Tibial artery (tissue), 4 donors: ENCODE measurements at regions not wholly inside any gene's neighbourhood (a gene's known extent, or its start where the extent isn't known, plus 50 kb on each side); places are given as distances from the start of the nearest gene placed in this dataset.

Experiments used
- DNase-seq, 2 donors: peaks; one replicate each; pipeline ENCODE4 v3.0.0-alpha.2; 2019
- H3K27ac ChIP-seq, 2 donors: fragments of 200-600 bp; sonication (generic) in 1 of 2; 1 replicate in 1 of 2; 2 replicates in 1 of 2; pipeline ENCODE4 v1.5.1; 2018 to 2019; ENCODE audit warnings: mild to moderate bottlenecking in 1 of 2
- H3K27me3 ChIP-seq, 2 donors: fragments of 200-600 bp; sonication (generic) in 1 of 2; one replicate each; pipeline versions ENCODE4 v1.5.1 to v1.6.0; 2016 to 2019
- H3K36me3 ChIP-seq, 3 donors: fragments of 200-600 bp; sonication (generic) in 2 of 3; one replicate each; pipeline ENCODE4 v1.5.1; 2016 to 2019; ENCODE audit warnings: mild to moderate bottlenecking in 2 of 3
- H3K4me1 ChIP-seq, 4 donors: fragments of 200-600 bp; sonication (generic) in 2 of 4; 1 replicate in 3 of 4; 2 replicates in 1 of 4; pipeline ENCODE4 v1.5.1; 2016 to 2019
- H3K4me3 ChIP-seq, 2 donors: fragments of 200-600 bp; sonication (generic) in 1 of 2; 1 replicate in 1 of 2; 2 replicates in 1 of 2; pipeline ENCODE4 v1.5.1; 2018 to 2019; ENCODE audit warnings: mild to moderate bottlenecking in 2 of 2
- H3K9me3 ChIP-seq, 3 donors: fragments of 200-600 bp; sonication (generic) in 1 of 3; one replicate each; pipeline ENCODE4 v1.5.1; 2016 to 2019
- intact Hi-C: fragments of 100-400 bp; cut with DNase I; formaldehyde crosslinking; loops from one replicate; pipeline ENCODE4 v1.15.0; 2023; ENCODE audit warnings: low total_unique reads
- TF ChIP-seq, protein P1 (sequence below), 2 experiments: fragments of 200-600 bp in 1 of 2; fragments of 450-650 bp in 1 of 2; IDR thresholded peaks; one replicate each; pipeline ENCODE4 v1.5.1; 2017 to 2019; ENCODE audit warnings: antibody characterized with exemption in 2 of 2, mild to moderate bottlenecking in 1 of 2, moderate library complexity in 1 of 2

DNA sequence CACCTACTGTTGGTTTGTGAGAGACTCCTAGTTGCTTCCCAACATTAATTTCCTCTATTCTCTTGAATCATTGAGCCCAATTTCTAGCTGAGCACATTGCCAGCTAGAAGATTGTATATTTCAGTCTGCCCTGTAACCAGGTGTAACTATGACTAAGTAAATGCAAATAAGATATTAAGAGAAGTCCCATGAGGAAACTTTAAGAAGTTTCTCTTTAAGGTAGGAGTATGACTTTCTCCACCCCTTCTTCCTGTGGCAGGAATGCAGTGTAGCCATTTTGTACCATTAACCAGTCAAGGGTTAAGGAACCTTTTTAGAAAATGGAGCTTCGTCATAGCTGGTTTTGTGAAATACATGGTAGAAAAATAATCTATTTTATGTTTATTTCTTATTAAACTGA, 534.2 kb upstream of the RGS18 start:
- TF ChIP-seq, protein P1, sequence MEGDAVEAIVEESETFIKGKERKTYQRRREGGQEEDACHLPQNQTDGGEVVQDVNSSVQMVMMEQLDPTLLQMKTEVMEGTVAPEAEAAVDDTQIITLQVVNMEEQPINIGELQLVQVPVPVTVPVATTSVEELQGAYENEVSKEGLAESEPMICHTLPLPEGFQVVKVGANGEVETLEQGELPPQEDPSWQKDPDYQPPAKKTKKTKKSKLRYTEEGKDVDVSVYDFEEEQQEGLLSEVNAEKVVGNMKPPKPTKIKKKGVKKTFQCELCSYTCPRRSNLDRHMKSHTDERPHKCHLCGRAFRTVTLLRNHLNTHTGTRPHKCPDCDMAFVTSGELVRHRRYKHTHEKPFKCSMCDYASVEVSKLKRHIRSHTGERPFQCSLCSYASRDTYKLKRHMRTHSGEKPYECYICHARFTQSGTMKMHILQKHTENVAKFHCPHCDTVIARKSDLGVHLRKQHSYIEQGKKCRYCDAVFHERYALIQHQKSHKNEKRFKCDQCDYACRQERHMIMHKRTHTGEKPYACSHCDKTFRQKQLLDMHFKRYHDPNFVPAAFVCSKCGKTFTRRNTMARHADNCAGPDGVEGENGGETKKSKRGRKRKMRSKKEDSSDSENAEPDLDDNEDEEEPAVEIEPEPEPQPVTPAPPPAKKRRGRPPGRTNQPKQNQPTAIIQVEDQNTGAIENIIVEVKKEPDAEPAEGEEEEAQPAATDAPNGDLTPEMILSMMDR (IDR thresholded peaks at IDR 0.05): no peak
- Histone ChIP-seq H3K4me1 (no peaks in the 10 kb centered on the region), H3K27ac (no peak overlapping the region), H3K36me3 (no peaks in the 10 kb centered on the region), H3K9me3 (no peaks in the 10 kb centered on the region), H3K4me3 (no peak overlapping the region), H3K27me3 (no peaks in the 10 kb centered on the region)
- intact Hi-C loops: no loop called here
- DNase-seq: no peak

DNA sequence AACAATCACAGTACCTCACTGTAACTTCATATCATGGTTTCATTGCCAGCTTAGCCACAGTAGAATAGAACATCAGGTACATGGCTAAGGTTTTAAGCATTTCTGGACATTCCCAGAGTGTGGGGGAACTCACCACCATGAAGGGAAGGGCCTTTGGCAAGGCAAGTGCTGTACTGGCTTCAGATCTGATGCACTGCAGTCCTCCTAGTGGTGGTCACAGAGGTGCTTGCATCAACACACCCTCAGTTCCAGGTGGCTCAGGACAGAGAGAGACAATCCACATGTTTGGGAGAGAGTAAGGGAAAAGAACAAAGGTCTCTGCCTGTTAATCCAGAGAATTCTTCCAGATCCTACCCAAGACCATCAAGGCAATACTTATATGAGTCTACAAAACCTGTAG, 528.4 kb upstream of the RGS18 start:
- H3K4me3 ChIP-seq: no peak overlapping the region
- no peak overlapping the region for H3K27ac ChIP-seq
- H3K4me1 ChIP-seq: no peaks in the 10 kb centered on the region
- no peaks in the 10 kb centered on the region for H3K36me3 ChIP-seq
- DNase-seq: no peak
- no peaks in the 10 kb centered on the region for H3K27me3 ChIP-seq
- intact Hi-C loops: no loop called here
- H3K9me3 ChIP-seq: no peaks in the 10 kb centered on the region
- TF ChIP-seq, protein P1 (IDR thresholded peaks at IDR 0.05): no peak

DNA sequence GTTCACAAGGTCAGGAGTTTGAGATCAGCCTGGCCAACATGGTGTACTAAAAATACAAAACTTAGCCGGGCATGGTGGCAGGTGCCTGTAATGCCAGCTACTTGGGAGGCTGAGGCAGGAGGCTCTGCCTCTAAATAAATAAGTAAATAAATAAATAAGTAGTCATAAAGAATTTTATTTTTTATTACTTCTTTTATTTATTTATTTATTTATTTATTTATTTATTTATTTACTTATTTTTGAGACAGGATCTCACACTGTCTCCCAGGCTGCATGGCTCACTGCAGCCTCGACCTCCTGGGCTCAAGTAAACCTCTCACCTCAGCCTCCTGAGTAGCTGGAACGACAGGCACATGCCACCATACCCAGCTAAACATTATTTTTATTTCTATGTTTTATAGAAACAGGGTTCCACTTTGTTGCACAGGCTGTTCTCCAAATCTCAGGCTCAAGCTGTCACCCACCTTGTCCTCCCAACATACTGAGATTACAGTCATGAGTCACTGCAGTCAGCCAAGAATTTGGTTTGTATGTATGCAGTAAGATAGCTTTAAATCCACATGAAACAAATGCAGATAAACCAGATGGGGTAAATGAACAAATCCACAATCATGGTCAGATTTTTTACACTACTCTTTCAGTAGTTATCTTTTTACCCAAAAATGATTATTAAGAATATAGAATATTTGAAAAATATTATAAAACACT, 523.3 kb upstream of the RGS18 start:
- Histone ChIP-seq H3K27ac (no peak overlapping the region), H3K9me3 (no peaks in the 10 kb centered on the region), H3K27me3 (no peaks in the 10 kb centered on the region), H3K4me1 (no peaks in the 10 kb centered on the region), H3K36me3 (no peaks in the 10 kb centered on the region), H3K4me3 (no peak overlapping the region)
- TF ChIP-seq, protein P1 (IDR thresholded peaks at IDR 0.05): no peak
- DNase-seq: no peak
- intact Hi-C loops: no loop called here

DNA sequence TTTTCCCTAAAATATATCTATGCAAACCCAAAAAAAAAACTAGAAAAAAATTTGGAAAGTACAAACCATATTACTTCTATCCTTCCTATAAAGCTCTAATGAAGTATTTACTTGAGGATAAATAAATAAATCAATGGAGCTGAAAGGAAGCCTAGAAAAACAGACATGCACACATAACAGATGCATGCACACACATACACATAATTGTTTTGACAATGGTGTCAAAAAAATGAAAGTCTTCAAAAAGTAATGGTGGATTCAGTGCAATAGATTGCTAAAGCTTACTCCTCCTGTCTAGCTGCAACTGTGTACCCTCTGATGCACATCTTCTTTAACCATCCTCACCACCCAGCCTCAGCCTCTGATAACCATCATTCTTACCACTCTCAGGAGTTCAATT, 521.9 kb upstream of the RGS18 start:
- Histone ChIP-seq H3K27me3 (no peaks in the 10 kb centered on the region), H3K4me1 (peaks cover 0 to 4% (median 0%) of the 10 kb centered on the region in 4 donors), H3K27ac (no peak overlapping the region), H3K9me3 (no peaks in the 10 kb centered on the region), H3K4me3 (no peak overlapping the region), H3K36me3 (no peaks in the 10 kb centered on the region)
- intact Hi-C loops: no loop called here
- TF ChIP-seq, protein P1 (IDR thresholded peaks at IDR 0.05): no peak
- no peak for DNase-seq

DNA sequence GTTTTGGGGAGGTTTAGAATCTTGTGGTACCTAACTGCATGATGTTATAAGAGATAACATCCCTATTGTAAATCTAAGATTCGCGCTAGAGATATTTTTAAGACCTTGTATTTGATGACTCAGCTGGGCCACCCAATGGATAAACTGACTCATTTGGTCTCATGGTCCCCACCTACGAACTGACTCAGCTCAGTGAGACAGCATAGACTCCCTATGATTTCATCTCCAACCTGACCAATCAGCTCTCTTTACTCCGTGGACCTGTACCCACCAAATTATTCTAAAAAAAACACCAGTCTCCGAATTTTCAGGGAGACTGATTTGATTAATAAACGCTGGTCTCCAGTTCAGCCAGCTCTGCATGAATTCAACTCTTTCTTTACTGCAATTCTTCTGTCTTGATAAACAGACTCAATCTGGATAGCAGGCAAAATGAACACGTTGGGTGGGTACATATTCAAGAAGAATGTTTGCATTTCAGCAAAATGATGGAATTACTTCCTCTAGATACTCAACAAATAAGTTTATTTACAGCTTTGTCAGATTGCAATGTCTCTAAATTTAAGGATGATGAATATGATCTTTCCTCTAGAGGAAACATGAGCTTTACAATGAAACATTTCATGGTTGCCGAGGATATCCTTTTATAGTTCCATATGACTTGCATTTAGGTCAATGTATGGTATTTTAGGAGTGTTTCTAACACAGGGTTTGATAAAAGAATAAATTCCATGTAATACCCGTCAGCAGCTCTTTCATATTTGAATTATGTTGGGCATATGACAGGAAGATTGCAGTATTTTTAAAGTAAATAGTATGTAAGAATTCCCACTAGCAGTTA, 516.6 kb upstream of the RGS18 start:
- no peak for DNase-seq
- intact Hi-C loops: no loop called here
- no peaks in the 10 kb centered on the region for H3K36me3 ChIP-seq
- H3K27me3 ChIP-seq: no peaks in the 10 kb centered on the region
- no peaks in the 10 kb centered on the region for H3K9me3 ChIP-seq
- H3K27ac ChIP-seq: no peak overlapping the region
- peaks cover 0 to 10% (median 0%) of the 10 kb centered on the region in 4 donors for H3K4me1 ChIP-seq
- no peak overlapping the region for H3K4me3 ChIP-seq
- TF ChIP-seq, protein P1 (IDR thresholded peaks at IDR 0.05): no peak
